ENCODE measurements at regions not wholly inside any gene's neighbourhood (a gene's known extent, or its start where the extent isn't known, plus 50 kb on each side); places are given as distances from the start of the nearest gene placed in this dataset.

- Histone ChIP-seq H2BK5ac (ENCODE audit: low read length) (no peak overlapping the region), H4K91ac (ENCODE audit: low read depth, low read length, poor library complexity) (no peak overlapping the region), H2BK120ac (ENCODE audit: low read depth, low read length) (no peak overlapping the region), H3K4ac (ENCODE audit: low read length) (no peak overlapping the region), H3K36me3 (replicated peaks in 1 of 2; ENCODE audit: control insufficient read depth in 2 of 2, insufficient read depth in 2 of 2, low read length in 2 of 2) (no peaks in the 10 kb centered on the region), H3K9me3 (replicated peaks in 1 of 2; ENCODE audit: control insufficient read depth in 2 of 2, insufficient read depth in 1 of 2, low read depth in 1 of 2, low read length in 2 of 2) (no peaks in the 10 kb centered on the region), H3K27me3 (ENCODE audit: control insufficient read depth in 3 of 3, insufficient read depth in 3 of 3, low read depth in 1 of 3, low read length in 3 of 3) (no peaks in the 10 kb centered on the region), H3K9ac (ENCODE audit: low read depth, low read length, poor library complexity) (no peak overlapping the region), H3K79me1 (ENCODE audit: low read depth, low read length) (no peaks in the 10 kb centered on the region), H3K23ac (ENCODE audit: low read depth, low read length, poor library complexity) (no peak overlapping the region), H3K4me3 (ENCODE audit: low read length in 2 of 2) (no peak overlapping the region), H3K14ac (ENCODE audit: low read length) (no peak overlapping the region), H2AFZ (ENCODE audit: low read length) (no peak overlapping the region), H3K27ac (replicated peaks; ENCODE audit: low read length) (no peak overlapping the region), H4K8ac (ENCODE audit: low read depth, low read length) (no peak overlapping the region), H3K4me1 (ENCODE audit: control insufficient read depth in 2 of 2, insufficient read depth in 1 of 2, low read depth in 1 of 2, low read length in 2 of 2) (no peaks in the 10 kb centered on the region), H2AK5ac (ENCODE audit: low read depth, low read length) (no peak overlapping the region), H3K18ac (ENCODE audit: low read length) (no peak overlapping the region), H2BK15ac (ENCODE audit: low read length) (no peak overlapping the region), H3K4me2 (ENCODE audit: insufficient read depth, low read length, poor library complexity, severe bottlenecking) (no peak overlapping the region), H2BK12ac (ENCODE audit: low read length) (no peak overlapping the region)
- no CpG with 5 or more reads among the region's 1 CpG for WGBS, 2 donors (ENCODE audit: extremely low coverage in 2 of 2, insufficient read length in 2 of 2, insufficient replicate concordance in 1 of 2)
- no peak for DNase-seq (ENCODE audit: low spot score)
Observed at GRCh38 chr16:51888534-51888933, 658.4 kb downstream of the TOX3 start.

- Histone ChIP-seq H3K9me3 (replicated peaks in 1 of 2; ENCODE audit: control insufficient read depth in 2 of 2, insufficient read depth in 1 of 2, low read depth in 1 of 2, low read length in 2 of 2) (no peaks in the 10 kb centered on the region), H3K9ac (ENCODE audit: low read depth, low read length, poor library complexity) (no peak overlapping the region), H4K8ac (ENCODE audit: low read depth, low read length) (no peak overlapping the region), H3K14ac (ENCODE audit: low read length) (no peak overlapping the region), H2BK120ac (ENCODE audit: low read depth, low read length) (no peak overlapping the region), H3K4me2 (ENCODE audit: insufficient read depth, low read length, poor library complexity, severe bottlenecking) (no peak overlapping the region), H2BK15ac (ENCODE audit: low read length) (no peak overlapping the region), H3K4me1 (ENCODE audit: control insufficient read depth in 2 of 2, insufficient read depth in 1 of 2, low read depth in 1 of 2, low read length in 2 of 2) (no peaks in the 10 kb centered on the region), H3K4ac (ENCODE audit: low read length) (no peak overlapping the region), H3K18ac (ENCODE audit: low read length) (no peak overlapping the region), H2BK12ac (ENCODE audit: low read length) (no peak overlapping the region), H2AFZ (ENCODE audit: low read length) (no peak overlapping the region), H3K23ac (ENCODE audit: low read depth, low read length, poor library complexity) (no peak overlapping the region), H4K91ac (ENCODE audit: low read depth, low read length, poor library complexity) (no peak overlapping the region), H3K36me3 (replicated peaks in 1 of 2; ENCODE audit: control insufficient read depth in 2 of 2, insufficient read depth in 2 of 2, low read length in 2 of 2) (no peaks in the 10 kb centered on the region), H3K27me3 (ENCODE audit: control insufficient read depth in 3 of 3, insufficient read depth in 3 of 3, low read depth in 1 of 3, low read length in 3 of 3) (no peaks in the 10 kb centered on the region), H2AK5ac (ENCODE audit: low read depth, low read length) (no peak overlapping the region), H3K79me1 (ENCODE audit: low read depth, low read length) (no peaks in the 10 kb centered on the region), H3K4me3 (ENCODE audit: low read length in 2 of 2) (no peak overlapping the region), H2BK5ac (ENCODE audit: low read length) (no peak overlapping the region), H3K27ac (replicated peaks; ENCODE audit: low read length) (no peak overlapping the region)
- no peak for DNase-seq (ENCODE audit: low spot score)
- WGBS, 2 donors (ENCODE audit: extremely low coverage in 2 of 2, insufficient read length in 2 of 2, insufficient replicate concordance in 1 of 2) = no CpG with 5 or more reads among the region's 1 CpG
Observed at GRCh38 chr16:51888016-51888415, 658.9 kb downstream of the TOX3 start.

GRCh38 chr16:51886456-51886855 is 660.5 kb downstream of the TOX3 start:
- no peak overlapping the region for H2BK15ac ChIP-seq (ENCODE audit: low read length)
- no peak overlapping the region for H4K91ac ChIP-seq (ENCODE audit: low read depth, low read length, poor library complexity)
- no peak overlapping the region for H4K8ac ChIP-seq (ENCODE audit: low read depth, low read length)
- H2AK5ac ChIP-seq (ENCODE audit: low read depth, low read length) = no peak overlapping the region
- no peaks in the 10 kb centered on the region for H3K9me3 ChIP-seq (replicated peaks in 1 of 2; ENCODE audit: control insufficient read depth in 2 of 2, insufficient read depth in 1 of 2, low read depth in 1 of 2, low read length in 2 of 2)
- H3K27me3 ChIP-seq (ENCODE audit: control insufficient read depth in 3 of 3, insufficient read depth in 3 of 3, low read depth in 1 of 3, low read length in 3 of 3) = no peaks in the 10 kb centered on the region
- WGBS, 2 donors (ENCODE audit: extremely low coverage in 2 of 2, insufficient read length in 2 of 2, insufficient replicate concordance in 1 of 2) = no CpG with 5 or more reads among the region's 2 CpGs
- DNase-seq (ENCODE audit: low spot score) = no peak
- no peak overlapping the region for H2BK120ac ChIP-seq (ENCODE audit: low read depth, low read length)
- no peak overlapping the region for H3K27ac ChIP-seq (replicated peaks; ENCODE audit: low read length)
- H3K23ac ChIP-seq (ENCODE audit: low read depth, low read length, poor library complexity) = no peak overlapping the region
- H3K9ac ChIP-seq (ENCODE audit: low read depth, low read length, poor library complexity) = no peak overlapping the region
- H3K36me3 ChIP-seq (replicated peaks in 1 of 2; ENCODE audit: control insufficient read depth in 2 of 2, insufficient read depth in 2 of 2, low read length in 2 of 2) = no peaks in the 10 kb centered on the region
- H3K4me1 ChIP-seq (ENCODE audit: control insufficient read depth in 2 of 2, insufficient read depth in 1 of 2, low read depth in 1 of 2, low read length in 2 of 2) = no peaks in the 10 kb centered on the region
- no peak overlapping the region for H2AFZ ChIP-seq (ENCODE audit: low read length)
- no peak overlapping the region for H2BK5ac ChIP-seq (ENCODE audit: low read length)
- H3K79me1 ChIP-seq (ENCODE audit: low read depth, low read length) = no peaks in the 10 kb centered on the region
- H3K14ac ChIP-seq (ENCODE audit: low read length) = no peak overlapping the region
- H2BK12ac ChIP-seq (ENCODE audit: low read length) = no peak overlapping the region
- no peak overlapping the region for H3K18ac ChIP-seq (ENCODE audit: low read length)
- H3K4me3 ChIP-seq (ENCODE audit: low read length in 2 of 2) = no peak overlapping the region
- no peak overlapping the region for H3K4me2 ChIP-seq (ENCODE audit: insufficient read depth, low read length, poor library complexity, severe bottlenecking)
- H3K4ac ChIP-seq (ENCODE audit: low read length) = no peak overlapping the region

- no peak overlapping the region for H4K91ac ChIP-seq (ENCODE audit: low read depth, low read length, poor library complexity)
- H3K36me3 ChIP-seq (replicated peaks in 1 of 2; ENCODE audit: control insufficient read depth in 2 of 2, insufficient read depth in 2 of 2, low read length in 2 of 2) = no peaks in the 10 kb centered on the region
- H4K8ac ChIP-seq (ENCODE audit: low read depth, low read length) = no peak overlapping the region
- H3K4ac ChIP-seq (ENCODE audit: low read length) = no peak overlapping the region
- no peak for DNase-seq (ENCODE audit: low spot score)
- H3K4me3 ChIP-seq (ENCODE audit: low read length in 2 of 2) = no peak overlapping the region
- no peak overlapping the region for H3K14ac ChIP-seq (ENCODE audit: low read length)
- H2BK5ac ChIP-seq (ENCODE audit: low read length) = no peak overlapping the region
- no peaks in the 10 kb centered on the region for H3K4me1 ChIP-seq (ENCODE audit: control insufficient read depth in 2 of 2, insufficient read depth in 1 of 2, low read depth in 1 of 2, low read length in 2 of 2)
- H2AFZ ChIP-seq (ENCODE audit: low read length) = no peak overlapping the region
- no peak overlapping the region for H2BK15ac ChIP-seq (ENCODE audit: low read length)
- no peak overlapping the region for H3K4me2 ChIP-seq (ENCODE audit: insufficient read depth, low read length, poor library complexity, severe bottlenecking)
- no peak overlapping the region for H3K9ac ChIP-seq (ENCODE audit: low read depth, low read length, poor library complexity)
- H2BK12ac ChIP-seq (ENCODE audit: low read length) = no peak overlapping the region
- H2AK5ac ChIP-seq (ENCODE audit: low read depth, low read length) = no peak overlapping the region
- no peak overlapping the region for H3K18ac ChIP-seq (ENCODE audit: low read length)
- H3K23ac ChIP-seq (ENCODE audit: low read depth, low read length, poor library complexity) = no peak overlapping the region
- H3K9me3 ChIP-seq (replicated peaks in 1 of 2; ENCODE audit: control insufficient read depth in 2 of 2, insufficient read depth in 1 of 2, low read depth in 1 of 2, low read length in 2 of 2) = no peaks in the 10 kb centered on the region
- no peaks in the 10 kb centered on the region for H3K79me1 ChIP-seq (ENCODE audit: low read depth, low read length)
- no CpG with 5 or more reads among the region's 2 CpGs for WGBS, 2 donors (ENCODE audit: extremely low coverage in 2 of 2, insufficient read length in 2 of 2, insufficient replicate concordance in 1 of 2)
- no peak overlapping the region for H3K27ac ChIP-seq (replicated peaks; ENCODE audit: low read length)
- H3K27me3 ChIP-seq (ENCODE audit: control insufficient read depth in 3 of 3, insufficient read depth in 3 of 3, low read depth in 1 of 3, low read length in 3 of 3) = no peaks in the 10 kb centered on the region
- H2BK120ac ChIP-seq (ENCODE audit: low read depth, low read length) = no peak overlapping the region
Observed at GRCh38 chr16:51884773-51885172, 662.2 kb downstream of the TOX3 start.

All from neuronal stem cell (in vitro differentiated cells).